Brain microvascular endothelial cell (primary cell): ENCODE measurements at regions not wholly inside any gene's neighbourhood (a gene's known extent, or its start where the extent isn't known, plus 50 kb on each side); places are given as distances from the start of the nearest gene placed in this dataset.
A peak's percentile ranks its signal among the peaks of the same experiment; 100 is the strongest.

ENCODE experiments used
- DNase-seq: peaks from one replicate; pipeline ENCODE4 v3.0.0-alpha.2; 2020
- H3K27ac ChIP-seq: fragments of 250-450 bp; sonication (Bioruptor Pico); 2 replicates; pipeline ENCODE4 v1.5.1; 2020; ENCODE audit warnings: mild to moderate bottlenecking, moderate library complexity
- H3K27me3 ChIP-seq: fragments of 250-450 bp; sonication (Bioruptor Pico); replicated peaks from 2 replicates; pipeline ENCODE4 v1.5.1; 2020; ENCODE audit warnings: mild to moderate bottlenecking
- H3K36me3 ChIP-seq: fragments of 250-450 bp; sonication (Bioruptor Pico); replicated peaks from 2 replicates; pipeline ENCODE4 v1.5.1; 2020; ENCODE audit warnings: mild to moderate bottlenecking
- H3K4me3 ChIP-seq: 2 replicates; pipeline ENCODE4 v1.5.1; 2011; ENCODE audit warnings: low read depth, mild to moderate bottlenecking, control low read depth, low read length, moderate library complexity
- in situ Hi-C: cut with HindIII; loops from 2 replicates; pipeline ENCODE4 v1.10.0; 2017; ENCODE audit warnings: low sequenced_read_pairs, low pct_ligation_motif_present
- TF ChIP-seq, protein P1 (sequence below): IDR thresholded peaks from 2 replicates; pipeline ENCODE4 v1.5.1; 2011; ENCODE audit warnings: low read depth, mild to moderate bottlenecking, moderate library complexity, low read length, control low read depth, inconsistent platforms; ENCODE audit errors: missing control alignments

DNA sequence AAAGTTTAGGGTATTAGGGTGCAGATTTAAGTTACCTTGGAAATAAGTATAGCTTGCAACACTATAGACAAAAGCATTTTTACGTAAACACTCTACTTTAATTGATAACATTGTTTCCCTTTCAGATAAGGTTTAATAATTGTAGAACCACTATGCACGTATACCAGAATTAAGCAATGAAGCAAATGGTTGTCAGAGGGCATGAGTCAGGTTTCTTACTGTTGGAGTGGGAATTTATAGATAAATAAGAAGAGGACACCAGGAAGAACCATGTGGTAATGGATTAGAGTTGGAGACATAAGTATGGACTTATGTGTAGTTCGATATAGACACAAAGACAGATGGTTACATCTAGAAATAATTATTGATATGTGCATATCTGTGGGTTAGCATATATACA is 355.6 kb downstream of the ETV1 start:
- Histone ChIP-seq H3K4me3 (no peak overlapping the region), H3K27ac (no peak overlapping the region), H3K36me3 (no peaks in the 10 kb centered on the region), H3K27me3 (no peaks in the 10 kb centered on the region)
- TF ChIP-seq, protein P1, sequence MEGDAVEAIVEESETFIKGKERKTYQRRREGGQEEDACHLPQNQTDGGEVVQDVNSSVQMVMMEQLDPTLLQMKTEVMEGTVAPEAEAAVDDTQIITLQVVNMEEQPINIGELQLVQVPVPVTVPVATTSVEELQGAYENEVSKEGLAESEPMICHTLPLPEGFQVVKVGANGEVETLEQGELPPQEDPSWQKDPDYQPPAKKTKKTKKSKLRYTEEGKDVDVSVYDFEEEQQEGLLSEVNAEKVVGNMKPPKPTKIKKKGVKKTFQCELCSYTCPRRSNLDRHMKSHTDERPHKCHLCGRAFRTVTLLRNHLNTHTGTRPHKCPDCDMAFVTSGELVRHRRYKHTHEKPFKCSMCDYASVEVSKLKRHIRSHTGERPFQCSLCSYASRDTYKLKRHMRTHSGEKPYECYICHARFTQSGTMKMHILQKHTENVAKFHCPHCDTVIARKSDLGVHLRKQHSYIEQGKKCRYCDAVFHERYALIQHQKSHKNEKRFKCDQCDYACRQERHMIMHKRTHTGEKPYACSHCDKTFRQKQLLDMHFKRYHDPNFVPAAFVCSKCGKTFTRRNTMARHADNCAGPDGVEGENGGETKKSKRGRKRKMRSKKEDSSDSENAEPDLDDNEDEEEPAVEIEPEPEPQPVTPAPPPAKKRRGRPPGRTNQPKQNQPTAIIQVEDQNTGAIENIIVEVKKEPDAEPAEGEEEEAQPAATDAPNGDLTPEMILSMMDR, result no peak
- DNase-seq, result peak; percentile 55
- in situ Hi-C loops, result no loop called here

DNA sequence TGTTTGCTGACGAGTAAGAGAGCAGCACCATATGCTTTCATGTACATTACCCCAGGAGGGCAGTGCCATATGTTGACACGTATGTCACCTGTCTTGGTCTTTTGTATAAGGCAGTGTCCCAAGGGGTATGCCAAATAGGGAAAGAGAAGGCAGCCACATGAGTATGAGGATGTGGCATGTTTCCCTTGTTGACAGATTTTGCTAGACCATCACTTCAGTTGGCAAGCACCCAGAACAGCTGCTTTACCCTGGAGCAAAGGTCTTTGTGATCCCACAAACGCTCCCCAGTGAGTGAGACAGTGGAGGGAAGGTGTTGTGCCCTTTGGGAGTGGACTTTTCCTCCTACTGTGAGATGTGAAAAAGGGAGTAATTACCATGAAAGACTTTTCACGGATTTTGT is 350.1 kb downstream of the ETV1 start:
- no peaks in the 10 kb centered on the region for H3K27me3 ChIP-seq
- no peak overlapping the region for H3K27ac ChIP-seq
- TF ChIP-seq, protein P1, result no peak
- H3K36me3 ChIP-seq, result no peaks in the 10 kb centered on the region
- DNase-seq, result no peak
- in situ Hi-C loops, result no loop called here
- no peak overlapping the region for H3K4me3 ChIP-seq

DNA sequence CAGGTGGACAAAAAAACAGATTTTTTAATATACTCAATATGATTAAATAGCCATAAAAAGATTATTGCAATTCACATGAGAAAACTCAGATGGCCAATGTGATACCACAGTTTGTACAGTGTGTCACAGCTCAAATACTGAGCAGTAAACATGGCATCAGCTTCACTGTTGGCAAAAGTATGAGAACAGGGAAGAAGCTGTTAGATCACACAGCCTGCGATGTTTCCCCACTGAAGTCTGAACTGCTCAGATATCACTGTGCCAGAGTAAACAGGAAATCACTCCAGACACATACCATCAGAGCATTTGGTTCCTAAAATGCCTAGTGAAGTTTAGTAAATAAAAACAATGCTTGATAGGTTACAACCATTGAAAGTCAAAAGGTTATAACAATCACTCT is 347.8 kb downstream of the ETV1 start:
- H3K27ac ChIP-seq, result peak overlapping the region; percentile 53
- no peaks in the 10 kb centered on the region for H3K36me3 ChIP-seq
- TF ChIP-seq, protein P1, result no peak
- DNase-seq, result peak; percentile 85
- in situ Hi-C loops, result no loop called here
- H3K27me3 ChIP-seq, result no peaks in the 10 kb centered on the region
- no peak overlapping the region for H3K4me3 ChIP-seq

DNA sequence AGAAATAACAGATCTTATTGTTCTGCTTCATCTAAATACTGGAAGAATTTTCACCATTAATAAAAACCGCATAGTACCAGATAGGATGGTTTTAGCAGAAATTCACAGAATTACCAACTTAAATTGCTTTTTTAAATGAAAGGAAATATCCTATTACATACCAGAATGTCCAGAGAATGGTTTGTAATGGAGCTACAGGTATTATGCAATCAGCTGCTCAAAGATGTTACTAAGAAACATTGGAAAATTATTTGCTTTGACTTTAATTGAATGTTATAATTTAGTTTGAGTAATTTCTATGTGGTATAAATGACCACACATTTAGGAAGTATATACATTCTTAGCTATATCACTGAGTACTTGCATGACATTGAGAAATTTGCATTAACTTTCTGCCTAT is 338.3 kb downstream of the ETV1 start:
- Histone ChIP-seq H3K27ac (no peak overlapping the region), H3K4me3 (no peak overlapping the region), H3K27me3 (no peaks in the 10 kb centered on the region), H3K36me3 (no peaks in the 10 kb centered on the region)
- no peak for DNase-seq
- TF ChIP-seq, protein P1, result no peak
- in situ Hi-C loops, result no loop called here

DNA sequence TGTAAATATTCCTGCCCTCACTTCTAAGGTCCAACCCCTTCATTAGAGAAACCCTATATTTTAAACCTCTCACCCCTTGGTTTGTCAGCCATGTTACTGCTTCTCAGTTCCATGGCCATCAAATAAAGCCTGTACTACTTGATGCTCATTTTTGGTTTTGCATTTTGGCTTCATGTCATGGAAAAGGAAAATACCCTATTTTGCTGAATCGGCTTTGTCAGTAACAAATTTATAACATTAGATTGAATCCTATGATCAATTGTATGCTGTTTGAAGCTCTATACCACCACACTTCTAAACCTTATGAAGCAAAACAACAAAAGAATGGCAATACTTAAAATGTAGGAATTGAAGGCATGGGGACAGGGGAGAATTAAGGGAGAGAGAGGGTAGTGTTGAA is 333.1 kb downstream of the ETV1 start:
- H3K36me3 ChIP-seq, result no peaks in the 10 kb centered on the region
- DNase-seq, result no peak
- in situ Hi-C loops, result no loop called here
- no peak overlapping the region for H3K4me3 ChIP-seq
- no peak overlapping the region for H3K27ac ChIP-seq
- no peaks in the 10 kb centered on the region for H3K27me3 ChIP-seq
- TF ChIP-seq, protein P1, result no peak

DNA sequence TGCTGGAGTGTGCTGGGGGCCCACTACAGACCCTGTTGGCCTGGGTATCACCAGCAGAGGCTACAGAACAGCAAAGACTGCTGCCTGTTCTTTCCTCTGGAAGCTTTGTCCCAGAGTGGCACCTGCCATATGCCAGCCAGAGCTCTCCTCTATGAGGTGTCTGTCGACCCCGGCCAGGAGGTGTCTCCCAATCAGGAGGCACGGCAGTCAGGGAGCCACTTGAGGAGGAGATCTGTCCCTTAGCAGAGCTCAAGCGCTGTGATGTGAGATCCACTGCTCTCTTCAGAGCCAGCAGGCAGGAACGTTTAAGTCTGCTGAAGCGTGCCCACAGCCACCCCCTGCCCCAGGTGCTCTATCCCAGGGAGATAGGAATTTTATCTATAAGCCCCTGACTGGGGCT is 316.2 kb downstream of the ETV1 start:
- H3K27me3 ChIP-seq, result no peaks in the 10 kb centered on the region
- no peak overlapping the region for H3K4me3 ChIP-seq
- TF ChIP-seq, protein P1, result no peak
- no peak for DNase-seq
- no peak overlapping the region for H3K27ac ChIP-seq
- in situ Hi-C loops, result no loop called here
- H3K36me3 ChIP-seq, result no peaks in the 10 kb centered on the region
